Thyroid gland (tissue), 4 donors: ENCODE measurements at regions not wholly inside any gene's neighbourhood (a gene's known extent, or its start where the extent isn't known, plus 50 kb on each side); places are given as distances from the start of the nearest gene placed in this dataset.

Experiments
- DNase-seq, 2 donors: peaks; one replicate each; pipeline ENCODE4 v3.0.0-alpha.2; 2019
- H3K27ac ChIP-seq, 3 donors: fragments of 200-600 bp; sonication (generic); 1 replicate in 2 of 3; 2 replicates in 1 of 3; pipeline ENCODE4 v1.5.1; 2016 to 2019; ENCODE audit warnings: mild to moderate bottlenecking in 1 of 3, moderate library complexity in 1 of 3
- H3K27me3 ChIP-seq: fragments of 200-600 bp; sonication (generic); one replicate; pipeline ENCODE4 v1.5.1; 2019
- H3K36me3 ChIP-seq, 2 donors: fragments of 200-600 bp; sonication (generic); one replicate each; pipeline ENCODE4 v1.5.1; 2016 to 2019
- H3K4me1 ChIP-seq, 2 donors: fragments of 200-600 bp; sonication (generic); one replicate each; pipeline ENCODE4 v1.5.1; 2017 to 2019
- H3K4me3 ChIP-seq, 3 donors: fragments of 200-600 bp; sonication (generic); replicated peaks in 1 of 3; 1 replicate in 2 of 3; 2 replicates in 1 of 3; pipeline ENCODE4 v1.5.1; 2016; ENCODE audit warnings: mild to moderate bottlenecking in 1 of 3
- H3K9me3 ChIP-seq: fragments of 200-600 bp; sonication (generic); one replicate; pipeline ENCODE4 v1.5.1; 2017
- POLR2A ChIP-seq, 2 donors: fragments of 450-650 bp; IDR thresholded peaks; one replicate each; pipeline ENCODE4 v1.6.1; 2017; ENCODE audit warnings: antibody characterized with exemption in 2 of 2, mild to moderate bottlenecking in 2 of 2, moderate library complexity in 1 of 2
- WGBS, 2 donors: methylation state at CpG; one replicate each; pipeline ENCODE4 v1.1.5; 2017; 5-methylcytosine and 5-hydroxymethylcytosine counted together
- intact Hi-C: fragments of 100-400 bp; cut with DNase I; formaldehyde crosslinking; loops from one replicate; pipeline ENCODE4 v1.15.1; 2023
- TF ChIP-seq, protein P1 (sequence below), 6 experiments: fragments of 200-600 bp in 3 of 6; fragments of 450-650 bp in 3 of 6; sonication (generic) in 3 of 6; IDR thresholded peaks; one replicate each; pipeline ENCODE4 v1.5.1; 2016 to 2019; ENCODE audit warnings: antibody characterized with exemption in 6 of 6, mild to moderate bottlenecking in 2 of 6, inconsistent platforms in 1 of 6, moderate library complexity in 1 of 6

DNA sequence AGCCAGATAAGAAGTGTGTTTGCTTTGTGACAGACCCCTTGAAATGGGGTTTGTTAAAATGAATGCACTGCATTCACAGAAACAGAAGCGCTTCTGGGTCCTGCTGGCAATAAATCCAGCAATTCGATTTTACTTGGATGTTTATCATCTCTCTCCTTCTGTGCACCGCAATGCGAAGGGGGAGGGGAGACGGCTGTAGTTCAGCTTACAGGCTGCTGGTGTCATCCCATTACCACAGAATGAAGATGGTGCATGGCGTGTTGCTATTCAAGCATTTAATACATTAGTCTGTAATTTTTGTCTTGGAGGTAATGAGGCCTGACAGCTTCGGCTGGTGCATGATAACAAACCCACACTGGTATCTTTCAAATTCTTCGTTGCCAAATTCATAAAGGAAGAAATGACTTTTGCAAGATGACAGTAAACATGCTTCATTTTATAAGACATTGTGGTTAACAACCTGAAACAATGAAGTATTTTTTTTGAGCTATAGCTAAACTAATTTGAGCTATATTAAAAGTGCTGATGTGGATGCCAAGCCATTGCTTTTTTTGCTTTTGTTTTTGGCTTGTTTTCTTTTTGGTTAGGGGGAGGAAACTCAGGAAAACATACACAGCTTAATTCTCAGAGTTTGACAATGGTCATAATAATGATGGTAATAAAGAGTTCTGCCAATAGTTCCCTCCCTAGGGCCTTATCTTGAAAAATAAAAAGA lies 418.3 kb downstream of the OTOL1 start:
- Histone ChIP-seq H3K4me3 (no peak overlapping the region), H3K4me1 (no peaks in the 10 kb centered on the region), H3K27ac (no peak overlapping the region), H3K9me3 (no peaks in the 10 kb centered on the region), H3K36me3 (no peaks in the 10 kb centered on the region), H3K27me3 (no peaks in the 10 kb centered on the region)
- intact Hi-C loops = no loop called here
- DNase-seq = no peak
- no peak for TF ChIP-seq POLR2A (IDR thresholded peaks at IDR 0.05)
- WGBS, 2 donors = 25 to 29% methylated on average over 8 of the region's 8 CpGs

GRCh38 chr3:161915418-161915750 lies 418.8 kb downstream of the OTOL1 start:
- intact Hi-C loops = no loop called here
- 29 to 36% methylated on average over 4 of the region's 4 CpGs for WGBS, 2 donors

GRCh38 chr3:161920196-161920595 lies 423.6 kb downstream of the OTOL1 start:
- Histone ChIP-seq H3K4me1 (no peaks in the 10 kb centered on the region), H3K4me3 (no peak overlapping the region), H3K9me3 (no peaks in the 10 kb centered on the region), H3K36me3 (no peaks in the 10 kb centered on the region), H3K27ac (no peak overlapping the region), H3K27me3 (no peaks in the 10 kb centered on the region)
- DNase-seq = no peak
- TF ChIP-seq POLR2A (IDR thresholded peaks at IDR 0.05) = no peak
- TF ChIP-seq, protein P1, sequence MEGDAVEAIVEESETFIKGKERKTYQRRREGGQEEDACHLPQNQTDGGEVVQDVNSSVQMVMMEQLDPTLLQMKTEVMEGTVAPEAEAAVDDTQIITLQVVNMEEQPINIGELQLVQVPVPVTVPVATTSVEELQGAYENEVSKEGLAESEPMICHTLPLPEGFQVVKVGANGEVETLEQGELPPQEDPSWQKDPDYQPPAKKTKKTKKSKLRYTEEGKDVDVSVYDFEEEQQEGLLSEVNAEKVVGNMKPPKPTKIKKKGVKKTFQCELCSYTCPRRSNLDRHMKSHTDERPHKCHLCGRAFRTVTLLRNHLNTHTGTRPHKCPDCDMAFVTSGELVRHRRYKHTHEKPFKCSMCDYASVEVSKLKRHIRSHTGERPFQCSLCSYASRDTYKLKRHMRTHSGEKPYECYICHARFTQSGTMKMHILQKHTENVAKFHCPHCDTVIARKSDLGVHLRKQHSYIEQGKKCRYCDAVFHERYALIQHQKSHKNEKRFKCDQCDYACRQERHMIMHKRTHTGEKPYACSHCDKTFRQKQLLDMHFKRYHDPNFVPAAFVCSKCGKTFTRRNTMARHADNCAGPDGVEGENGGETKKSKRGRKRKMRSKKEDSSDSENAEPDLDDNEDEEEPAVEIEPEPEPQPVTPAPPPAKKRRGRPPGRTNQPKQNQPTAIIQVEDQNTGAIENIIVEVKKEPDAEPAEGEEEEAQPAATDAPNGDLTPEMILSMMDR (IDR thresholded peaks at IDR 0.05) = no peak
- WGBS, 2 donors = 83 to 84% methylated on average over 2 of the region's 2 CpGs
- intact Hi-C loops = no loop called here

More at GRCh38 chr3:161915418-161915750, 418.8 kb downstream of the OTOL1 start:
- Histone ChIP-seq H3K4me1 (no peaks in the 10 kb centered on the region), H3K4me3 (no peak overlapping the region), H3K9me3 (no peaks in the 10 kb centered on the region), H3K27me3 (no peaks in the 10 kb centered on the region), H3K36me3 (no peaks in the 10 kb centered on the region), H3K27ac (no peak overlapping the region)
- no peak for TF ChIP-seq POLR2A (IDR thresholded peaks at IDR 0.05)
- TF ChIP-seq, protein P1 (IDR thresholded peaks at IDR 0.05) = no peak
- no peak for DNase-seq

GRCh38 chr3:161925749-161926360 lies 429.2 kb downstream of the OTOL1 start:
- DNase-seq = no peak
- H3K36me3 ChIP-seq = no peaks in the 10 kb centered on the region
- H3K4me3 ChIP-seq = no peak overlapping the region
- no peaks in the 10 kb centered on the region for H3K4me1 ChIP-seq
- TF ChIP-seq, protein P1 (IDR thresholded peaks at IDR 0.05) = no peak
- TF ChIP-seq POLR2A (IDR thresholded peaks at IDR 0.05) = no peak
- H3K9me3 ChIP-seq = no peaks in the 10 kb centered on the region
- intact Hi-C loops = no loop called here
- no peak overlapping the region for H3K27ac ChIP-seq
- H3K27me3 ChIP-seq = no peaks in the 10 kb centered on the region
- WGBS, 2 donors = 83 to 86% methylated on average over 2 of the region's 2 CpGs

DNA sequence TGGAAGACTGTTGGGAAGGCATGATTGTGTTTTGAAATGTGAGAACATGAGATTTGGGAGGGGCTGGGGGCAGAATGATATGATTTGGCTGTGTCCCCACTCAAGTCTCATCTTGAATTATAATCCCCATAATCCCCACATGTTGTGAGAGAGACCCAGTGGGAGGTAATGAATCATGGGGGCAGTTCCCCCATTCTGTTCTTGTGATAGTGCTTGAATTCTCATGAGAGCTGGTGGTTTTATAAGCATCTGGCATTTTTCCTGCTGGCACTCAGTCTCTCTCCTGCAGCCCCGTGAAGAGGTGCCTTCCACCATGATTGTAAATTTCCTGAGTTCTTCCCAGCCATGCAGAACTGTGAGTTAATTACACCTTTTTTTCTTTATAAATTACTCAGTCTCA lies 430.5 kb downstream of the OTOL1 start:
- Histone ChIP-seq H3K4me1 (no peaks in the 10 kb centered on the region), H3K27me3 (no peaks in the 10 kb centered on the region), H3K9me3 (no peaks in the 10 kb centered on the region), H3K27ac (no peak overlapping the region), H3K36me3 (no peaks in the 10 kb centered on the region), H3K4me3 (no peak overlapping the region)
- intact Hi-C loops = no loop called here
- TF ChIP-seq POLR2A (IDR thresholded peaks at IDR 0.05) = no peak
- TF ChIP-seq, protein P1 (IDR thresholded peaks at IDR 0.05) = no peak
- DNase-seq = no peak
- WGBS, 2 donors = 19% methylated on average over 1 of the region's 1 CpG
